ENCODE measurements at regions not wholly inside any gene's neighbourhood (a gene's known extent, or its start where the extent isn't known, plus 50 kb on each side); places are given as distances from the start of the nearest gene placed in this dataset.
A peak's percentile ranks its signal among the peaks of the same experiment; 100 is the strongest.

DNA sequence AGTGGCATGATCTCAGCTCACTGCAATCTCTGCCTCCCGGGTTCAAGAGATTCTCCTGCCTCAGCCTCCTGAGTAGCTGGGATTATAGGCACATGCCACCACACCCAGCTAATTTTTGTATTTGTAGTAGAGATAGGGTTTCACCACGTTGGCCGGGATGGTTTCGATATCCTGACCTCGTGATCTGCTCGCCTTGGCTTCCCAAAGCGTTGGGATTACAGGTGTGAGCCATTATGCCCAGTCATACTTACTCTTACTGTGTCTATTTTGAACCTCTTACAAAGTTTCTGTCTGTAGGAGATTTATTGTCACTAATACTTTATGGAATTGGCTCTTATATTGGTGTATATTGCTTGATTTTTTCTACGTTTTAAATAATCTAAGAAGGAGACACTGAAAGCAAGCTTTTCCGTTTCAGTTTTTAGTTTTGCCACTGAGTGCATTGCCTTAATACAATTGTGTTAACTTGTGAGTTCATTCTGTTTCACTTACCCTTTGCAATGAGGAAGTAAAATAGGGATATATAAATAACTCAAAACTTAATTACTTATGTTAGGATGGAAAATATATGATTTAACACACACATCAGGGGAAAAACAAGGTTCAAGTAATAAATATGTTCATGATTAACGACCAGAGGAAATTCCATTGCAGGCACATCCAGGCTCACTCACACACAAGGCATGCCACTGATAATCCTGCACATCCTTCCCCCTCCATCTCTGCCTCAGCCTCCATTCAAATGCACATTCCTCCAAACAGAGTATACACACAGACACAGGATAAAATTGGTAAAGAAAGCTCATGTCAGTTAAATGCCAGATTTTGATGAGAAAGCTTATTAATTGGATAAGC, 279.3 kb upstream of the RASGRP1 start:
- POLR2A ChIA-PET, result no interaction called here
- TF ChIP-seq SIN3A (IDR thresholded peaks at IDR 0.05; ENCODE audit: borderline replicate concordance, low read depth, low read length) (no peak), YY1 (IDR thresholded peaks at IDR 0.05; ENCODE audit: low read depth) (no peak; the same call in 1 of the 2 replicates), TEAD4 (IDR thresholded peaks at IDR 0.05; ENCODE audit: borderline replicate concordance, insufficient read depth) (peak; percentile 90), SMC3 (IDR thresholded peaks at IDR 0.05; ENCODE audit: low read depth, low read length) (no peak), CTCF (IDR thresholded peaks at IDR 0.05) (no peak), FOXM1 (IDR thresholded peaks at IDR 0.05; ENCODE audit: low read depth) (peak; percentile 74), RXRA (IDR thresholded peaks at IDR 0.05; ENCODE audit: borderline replicate concordance, low read depth) (peak; percentile 29; the same call in 1 of the 2 replicates), USF1 (IDR thresholded peaks at IDR 0.05; ENCODE audit: borderline replicate concordance, low read depth) (no peak), TCF12 (IDR thresholded peaks at IDR 0.05) (peak; percentile 85), NFIC (IDR thresholded peaks at IDR 0.05; ENCODE audit: borderline replicate concordance) (peak; percentile 42; the same call in 1 of the 2 replicates), JUND (IDR thresholded peaks at IDR 0.05) (peak; percentile 55), EP300 (IDR thresholded peaks at IDR 0.05; ENCODE audit: borderline replicate concordance in 1 of 2, low read depth in 1 of 2, low read length in 1 of 2) (peak; percentile 59 to 87; a peak in 3 of 4 replicates), MEF2A (IDR thresholded peaks at IDR 0.05; ENCODE audit: borderline replicate concordance, low read depth) (peak; percentile 24; the same call in 1 of the 2 replicates), NRF1 (IDR thresholded peaks at IDR 0.05; ENCODE audit: low read depth, low read length) (no peak), MAX (IDR thresholded peaks at IDR 0.05; ENCODE audit: low read depth) (peak; percentile 41), POLR2AphosphoS5 (IDR thresholded peaks at IDR 0.05; ENCODE audit: low read depth, low read length) (peak; percentile 61; the same call in 1 of the 2 replicates), FOSL2 (IDR thresholded peaks at IDR 0.05; ENCODE audit: borderline replicate concordance, low read depth) (peak; percentile 66; the same call in 1 of the 2 replicates), RAD21 (IDR thresholded peaks at IDR 0.05; ENCODE audit: low read length) (no peak), ELF1 (IDR thresholded peaks at IDR 0.05) (no peak), CHD2 (IDR thresholded peaks at IDR 0.05; ENCODE audit: low read length, partially characterized antibody) (no peak), GABPA (IDR thresholded peaks at IDR 0.05; ENCODE audit: low read depth) (no peak)
- TF ChIP-seq, protein P1, sequence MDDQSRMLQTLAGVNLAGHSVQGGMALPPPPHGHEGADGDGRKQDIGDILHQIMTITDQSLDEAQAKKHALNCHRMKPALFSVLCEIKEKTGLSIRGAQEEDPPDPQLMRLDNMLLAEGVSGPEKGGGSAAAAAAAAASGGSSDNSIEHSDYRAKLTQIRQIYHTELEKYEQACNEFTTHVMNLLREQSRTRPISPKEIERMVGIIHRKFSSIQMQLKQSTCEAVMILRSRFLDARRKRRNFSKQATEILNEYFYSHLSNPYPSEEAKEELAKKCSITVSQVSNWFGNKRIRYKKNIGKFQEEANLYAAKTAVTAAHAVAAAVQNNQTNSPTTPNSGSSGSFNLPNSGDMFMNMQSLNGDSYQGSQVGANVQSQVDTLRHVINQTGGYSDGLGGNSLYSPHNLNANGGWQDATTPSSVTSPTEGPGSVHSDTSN (IDR thresholded peaks at IDR 0.05), result peak; percentile 83
- Histone ChIP-seq H3K4me1 (ENCODE audit: control insufficient read depth in 1 of 2, insufficient read depth in 2 of 2, low read depth in 1 of 2, low read length in 1 of 2) (peaks cover 3 to 42% of the 10 kb centered on the region in 2 experiments; a peak in 3 of 4 replicates), H3K4me3 (ENCODE audit: low read depth in 2 of 2, low read length in 1 of 2) (no peak overlapping the region), H3K9me2 (no peaks in the 10 kb centered on the region), H3K27ac (ENCODE audit: low read depth in 2 of 2, low read length in 1 of 2) (peak overlapping the region; percentile 75 to 83), H3K9ac (peak overlapping the region; percentile 23; the same call in 1 of the 2 replicates), H3K9me3 (no peaks in the 10 kb centered on the region), H3K79me2 (ENCODE audit: insufficient read depth) (no peaks in the 10 kb centered on the region), H2AFZ (ENCODE audit: low read depth) (peak overlapping the region; percentile 42), H3K36me3 (replicated peaks in 1 of 2; ENCODE audit: control insufficient read depth in 1 of 2, insufficient read depth in 2 of 2, low read length in 1 of 2) (no peaks in the 10 kb centered on the region), H3K4me2 (peak overlapping the region; percentile 36; the same call in 1 of the 2 replicates), H3F3A (replicated peaks; ENCODE audit: insufficient read depth) (peaks cover 32% of the 10 kb centered on the region), H4K20me1 (ENCODE audit: insufficient read depth) (no peaks in the 10 kb centered on the region), H3K27me3 (ENCODE audit: insufficient read depth) (no peaks in the 10 kb centered on the region)
- 62% methylated on average over 9 of the region's 10 CpGs for WGBS (ENCODE audit: low lambda C conversion rate)
- no peak for DNase-seq
- CTCF ChIA-PET, result interaction anchor here (1.2 to 1.9 kb wide), 3 partner anchors 12 to 148 kb away, joined by 3 to 5 read pairs (median 3); no protein-coding TSS in a partner anchor

Measured in SK-N-SH (cell line).